ENCODE measurements at regions not wholly inside any gene's neighbourhood (a gene's known extent, or its start where the extent isn't known, plus 50 kb on each side); places are given as distances from the start of the nearest gene placed in this dataset.

- Histone ChIP-seq H3K27ac (no peak overlapping the region), H3K9me3 (peaks cover 0 to 17% (median 0%) of the 10 kb centered on the region in 4 donors), H3K4me3 (no peak overlapping the region), H3K4me1 (no peaks in the 10 kb centered on the region), H3K36me3 (no peaks in the 10 kb centered on the region), H3K27me3 (no peaks in the 10 kb centered on the region)
- TF ChIP-seq EP300 (IDR thresholded peaks at IDR 0.05) (no peak), POLR2A (IDR thresholded peaks at IDR 0.05) (no peak), CTCF (IDR thresholded peaks at IDR 0.05) (no peak)
- no peak for DNase-seq (ENCODE audit: low spot score in 2 of 2)
- WGBS, 2 donors = 87 to 91% methylated on average over 5 of the region's 5 CpGs
These were observed 304.3 kb downstream of the GLRX3 start for GRCh38 chr10:130440494-130440893.

GRCh38 chr10:130440971-130441370 is 304.8 kb downstream of the GLRX3 start:
- H3K4me1 ChIP-seq = no peaks in the 10 kb centered on the region
- 55 to 66% methylated on average over 14 of the region's 14 CpGs for WGBS, 2 donors
- no peak for DNase-seq (ENCODE audit: low spot score in 2 of 2)
- no peak overlapping the region for H3K4me3 ChIP-seq
- peaks cover 0 to 15% (median 0%) of the 10 kb centered on the region in 4 donors for H3K9me3 ChIP-seq
- no peak overlapping the region for H3K27ac ChIP-seq
- TF ChIP-seq EP300 (IDR thresholded peaks at IDR 0.05) (no peak), CTCF (IDR thresholded peaks at IDR 0.05) (no peak), POLR2A (IDR thresholded peaks at IDR 0.05) (no peak)
- H3K27me3 ChIP-seq = no peaks in the 10 kb centered on the region
- H3K36me3 ChIP-seq = no peaks in the 10 kb centered on the region

GRCh38 chr10:130443066-130443465 is 306.9 kb downstream of the GLRX3 start:
- 34 to 35% methylated on average over 7 of the region's 7 CpGs for WGBS, 2 donors
- TF ChIP-seq POLR2A (IDR thresholded peaks at IDR 0.05) = no peak
- Histone ChIP-seq H3K27ac (no peak overlapping the region), H3K4me1 (no peaks in the 10 kb centered on the region), H3K9me3 (no peaks in the 10 kb centered on the region), H3K4me3 (no peak overlapping the region), H3K36me3 (no peaks in the 10 kb centered on the region), H3K27me3 (no peaks in the 10 kb centered on the region)
- no peak for DNase-seq (ENCODE audit: low spot score in 2 of 2)

GRCh38 chr10:130453036-130453720 is 317.0 kb downstream of the GLRX3 start:
- TF ChIP-seq CTCF (IDR thresholded peaks at IDR 0.05) (no peak), EP300 (IDR thresholded peaks at IDR 0.05) (no peak), POLR2A (IDR thresholded peaks at IDR 0.05) (no peak)
- no peak overlapping the region for H3K4me3 ChIP-seq
- H3K9me3 ChIP-seq = no peaks in the 10 kb centered on the region
- H3K36me3 ChIP-seq = no peaks in the 10 kb centered on the region
- H3K4me1 ChIP-seq = no peaks in the 10 kb centered on the region
- no peaks in the 10 kb centered on the region for H3K27me3 ChIP-seq
- 86 to 91% methylated on average over 19 to 21 of the region's 21 CpGs for whole genome bisulfite sequencing, 2 donors
- H3K27ac ChIP-seq = no peak overlapping the region
- no peak for DNase-seq (ENCODE audit: low spot score in 2 of 2)

GRCh38 chr10:130453721-130454542 is 317.7 kb downstream of the GLRX3 start:
- 81 to 85% methylated on average over 16 to 17 of the region's 17 CpGs for WGBS, 2 donors
- Histone ChIP-seq H3K4me1 (no peaks in the 10 kb centered on the region), H3K27me3 (no peaks in the 10 kb centered on the region), H3K27ac (no peak overlapping the region), H3K4me3 (no peak overlapping the region), H3K36me3 (no peaks in the 10 kb centered on the region), H3K9me3 (no peaks in the 10 kb centered on the region)
- DNase-seq (ENCODE audit: low spot score in 2 of 2) = no peak
- TF ChIP-seq EP300 (IDR thresholded peaks at IDR 0.05) = no peak
- TF ChIP-seq CTCF (IDR thresholded peaks at IDR 0.05) = no peak
- no peak for TF ChIP-seq POLR2A (IDR thresholded peaks at IDR 0.05)
